Upper lobe of left lung (tissue), 4 donors: ENCODE measurements at regions not wholly inside any gene's neighbourhood (a gene's known extent, or its start where the extent isn't known, plus 50 kb on each side); places are given as distances from the start of the nearest gene placed in this dataset.

Experiments
- EP300 ChIP-seq, 4 donors: sonication (generic); formaldehyde crosslinking; IDR thresholded peaks; one replicate each; pipeline ENCODE4 v1.5.1; 2017; ENCODE audit warnings: antibody characterized with exemption in 4 of 4, control low read depth in 2 of 4
- POLR2A ChIP-seq, 4 donors: fragments of 450-650 bp; IDR thresholded peaks; one replicate each; pipeline ENCODE4 v1.5.1; 2016 to 2017; ENCODE audit warnings: antibody characterized with exemption in 4 of 4, mild to moderate bottlenecking in 2 of 4
- POLR2AphosphoS5 ChIP-seq, 2 donors: sonication (generic); formaldehyde crosslinking; IDR thresholded peaks; one replicate each; pipeline ENCODE4 v1.5.1; 2017; ENCODE audit warnings: antibody characterized with exemption in 2 of 2
- TF ChIP-seq, protein P1 (sequence below), 6 experiments: fragments of 450-650 bp in 4 of 6; fragments of 200-600 bp in 2 of 6; sonication (generic) in 2 of 6; IDR thresholded peaks; one replicate each; pipeline ENCODE4 v1.5.1; 2016 to 2019; ENCODE audit warnings: antibody characterized with exemption in 6 of 6

- TF ChIP-seq, protein P1, sequence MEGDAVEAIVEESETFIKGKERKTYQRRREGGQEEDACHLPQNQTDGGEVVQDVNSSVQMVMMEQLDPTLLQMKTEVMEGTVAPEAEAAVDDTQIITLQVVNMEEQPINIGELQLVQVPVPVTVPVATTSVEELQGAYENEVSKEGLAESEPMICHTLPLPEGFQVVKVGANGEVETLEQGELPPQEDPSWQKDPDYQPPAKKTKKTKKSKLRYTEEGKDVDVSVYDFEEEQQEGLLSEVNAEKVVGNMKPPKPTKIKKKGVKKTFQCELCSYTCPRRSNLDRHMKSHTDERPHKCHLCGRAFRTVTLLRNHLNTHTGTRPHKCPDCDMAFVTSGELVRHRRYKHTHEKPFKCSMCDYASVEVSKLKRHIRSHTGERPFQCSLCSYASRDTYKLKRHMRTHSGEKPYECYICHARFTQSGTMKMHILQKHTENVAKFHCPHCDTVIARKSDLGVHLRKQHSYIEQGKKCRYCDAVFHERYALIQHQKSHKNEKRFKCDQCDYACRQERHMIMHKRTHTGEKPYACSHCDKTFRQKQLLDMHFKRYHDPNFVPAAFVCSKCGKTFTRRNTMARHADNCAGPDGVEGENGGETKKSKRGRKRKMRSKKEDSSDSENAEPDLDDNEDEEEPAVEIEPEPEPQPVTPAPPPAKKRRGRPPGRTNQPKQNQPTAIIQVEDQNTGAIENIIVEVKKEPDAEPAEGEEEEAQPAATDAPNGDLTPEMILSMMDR (IDR thresholded peaks at IDR 0.05) = no peak
- TF ChIP-seq EP300 (IDR thresholded peaks at IDR 0.05) = no peak
- no peak for TF ChIP-seq POLR2A (IDR thresholded peaks at IDR 0.05)
- no peak for TF ChIP-seq POLR2AphosphoS5 (IDR thresholded peaks at IDR 0.05)
Measured at GRCh38 chr2:177106212-177106611, 106.4 kb upstream of the HNRNPA3 start.
